NOMO-1 (cell line): ENCODE measurements at regions not wholly inside any gene's neighbourhood (a gene's known extent, or its start where the extent isn't known, plus 50 kb on each side); places are given as distances from the start of the nearest gene placed in this dataset.
"Not testable (repeated sequence)": the region's sequence is repeated elsewhere in the genome, so short reads cannot be mapped to it uniquely, and the experiment has no call there.

Source experiments
- DNase-seq, 2 experiments: peaks; one replicate each; lab custom pipeline; 2025; ENCODE audit not compliant: unreplicated experiment in 2 of 2; lab: John Stamatoyannopoulos, UW

DNA sequence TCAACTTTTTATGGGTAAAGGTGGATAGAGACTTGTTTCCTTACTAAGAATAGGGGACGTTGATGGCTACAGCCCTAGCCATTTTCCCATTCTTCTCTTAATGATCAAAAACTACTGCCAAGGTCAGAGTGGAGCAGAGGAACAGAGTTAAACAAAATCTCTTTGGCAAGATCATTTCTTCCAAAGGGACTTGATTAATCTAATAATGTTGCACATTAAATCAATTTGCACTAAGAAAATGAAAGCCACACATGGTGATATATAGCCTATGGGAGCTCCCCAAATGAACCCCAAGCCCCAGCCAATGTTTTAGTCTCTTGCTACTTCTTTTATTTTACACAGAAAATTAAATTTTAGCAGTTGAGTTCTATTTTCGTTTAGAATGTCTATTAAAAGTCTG lies 954.5 kb upstream of the SOX9 start:
- DNase-seq: no peak

DNA sequence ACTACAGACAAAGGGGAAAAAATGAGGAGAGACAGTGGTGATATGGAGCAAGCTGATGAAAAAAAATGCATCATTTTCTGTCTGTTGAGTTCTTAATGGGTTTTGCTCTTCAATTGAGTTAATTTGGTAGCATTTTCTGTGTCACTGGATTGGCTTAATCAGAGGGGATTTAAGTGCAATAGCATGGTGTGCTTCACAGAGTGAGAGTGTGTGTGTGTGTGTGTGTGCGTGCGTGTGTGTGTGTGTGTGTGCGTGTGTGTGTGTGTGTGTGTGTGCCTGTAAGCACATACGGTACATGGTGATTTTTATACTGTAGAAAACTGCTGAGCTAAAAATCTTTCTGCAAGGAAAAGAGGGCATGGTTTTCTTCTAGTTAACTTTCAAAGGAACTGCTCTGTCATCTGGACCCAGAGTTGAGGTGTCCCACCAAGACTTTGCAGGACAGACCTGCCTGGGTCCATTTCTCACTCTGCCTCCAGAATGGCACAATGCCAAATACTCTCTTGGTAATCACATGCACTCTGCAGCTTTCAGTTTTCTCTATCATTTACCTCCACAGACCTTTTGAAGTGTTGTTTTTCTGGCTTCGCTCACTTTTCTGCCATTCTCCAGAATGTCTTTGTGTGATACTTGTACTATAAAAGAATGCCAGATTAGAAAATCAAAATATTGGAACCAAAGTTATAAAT lies 952.6 kb upstream of the SOX9 start:
- no peak for DNase-seq

DNA sequence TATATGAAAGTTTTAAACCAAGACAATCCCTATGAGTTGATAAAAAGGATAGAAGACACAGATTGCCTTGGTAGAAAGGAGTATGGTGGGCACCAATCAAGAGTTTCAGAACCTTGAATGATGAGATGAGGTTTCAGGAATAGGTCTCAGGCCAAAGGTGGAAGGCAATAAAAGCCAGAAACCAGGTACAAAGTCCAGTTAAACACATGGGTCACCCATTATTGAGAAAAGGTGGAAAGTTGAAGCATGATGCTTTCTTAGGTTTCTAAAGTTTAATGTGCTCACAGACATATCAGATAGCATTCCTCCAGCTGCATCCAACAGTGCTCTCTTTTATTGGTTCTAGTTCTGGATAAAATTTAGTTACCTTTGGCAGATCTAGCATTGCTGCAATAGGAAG lies 950.8 kb upstream of the SOX9 start:
- no peak for DNase-seq

DNA sequence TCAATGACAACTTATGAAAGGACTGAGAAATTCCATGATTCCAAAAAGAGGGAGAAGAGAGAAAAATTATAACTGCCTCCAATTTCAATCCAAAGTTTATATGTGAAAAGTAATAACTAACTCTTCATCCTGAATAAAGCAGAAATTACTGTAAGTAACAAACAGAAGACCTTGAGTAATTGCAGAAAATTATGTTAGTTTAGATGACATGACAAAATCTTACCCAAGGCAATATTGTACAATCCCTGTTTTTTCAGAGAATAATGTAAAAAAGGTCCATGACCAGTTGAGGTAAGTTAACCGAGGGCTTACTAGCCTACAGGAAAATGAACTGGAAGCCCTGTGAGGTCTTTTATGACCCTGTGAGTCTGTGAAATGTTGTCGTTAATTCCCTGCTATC lies 949.5 kb upstream of the SOX9 start:
- DNase-seq: no peak

- DNase-seq: no peak
Measured at GRCh38 chr17:71173991-71174390, 946.8 kb upstream of the SOX9 start.

- no peak for DNase-seq
Measured at GRCh38 chr17:71176331-71176730, 944.5 kb upstream of the SOX9 start.

- DNase-seq: no peak
Measured at GRCh38 chr17:71176928-71177443, 943.8 kb upstream of the SOX9 start.

DNA sequence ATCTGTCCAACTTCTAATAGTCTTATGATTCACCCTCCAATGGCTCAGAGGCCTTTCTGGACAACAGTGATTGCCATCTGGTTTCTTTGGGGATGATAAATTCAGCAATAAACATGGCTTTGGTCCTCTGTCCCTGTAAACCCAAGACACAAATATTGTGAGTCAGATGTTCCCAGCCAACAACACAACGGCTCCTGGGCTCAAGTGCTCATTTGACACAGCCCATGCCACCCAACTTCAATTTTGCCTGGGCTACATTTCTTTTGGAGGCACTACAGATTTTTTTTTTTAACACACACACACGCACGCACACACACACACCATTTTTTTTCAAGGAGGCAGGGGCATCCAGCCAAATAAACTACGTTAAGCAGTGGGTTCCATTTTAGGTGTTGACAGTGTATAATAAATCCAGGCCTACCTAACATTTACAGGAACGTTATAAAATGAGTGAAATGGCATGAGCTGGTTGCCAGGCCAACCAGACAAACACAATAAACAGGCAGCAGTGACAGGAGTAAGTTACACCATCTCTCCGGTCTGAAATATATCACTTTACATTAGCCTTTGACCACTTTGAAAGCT lies 939.9 kb upstream of the SOX9 start:
- no peak for DNase-seq

DNA sequence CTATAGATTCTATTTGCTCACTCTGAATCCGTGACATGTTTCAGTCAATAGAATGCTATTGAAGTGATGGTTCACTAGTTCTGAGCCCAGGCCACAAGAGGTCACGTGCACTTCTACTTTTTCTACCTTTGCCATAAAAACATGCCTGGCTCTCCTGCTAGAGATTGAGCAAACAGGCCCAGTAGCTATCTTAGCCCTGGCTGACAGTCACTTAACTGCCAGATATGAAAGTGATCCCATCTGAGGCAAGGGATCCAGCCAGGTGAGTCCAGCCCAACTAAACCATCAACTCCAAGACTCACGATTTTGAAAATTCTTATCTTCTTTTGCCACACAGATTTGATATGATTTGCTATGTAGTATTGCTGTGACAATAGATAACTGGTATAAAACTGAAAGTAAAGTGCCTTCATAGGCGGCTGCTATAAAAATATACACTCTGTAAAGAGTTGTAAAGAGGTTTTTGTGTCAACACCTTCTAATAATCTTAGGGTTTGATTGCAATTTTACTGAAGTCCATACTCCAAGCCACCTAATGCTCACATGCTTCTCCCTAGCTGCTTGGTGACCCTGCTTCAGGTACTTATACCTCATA lies 937.7 kb upstream of the SOX9 start:
- DNase-seq: no peak

DNA sequence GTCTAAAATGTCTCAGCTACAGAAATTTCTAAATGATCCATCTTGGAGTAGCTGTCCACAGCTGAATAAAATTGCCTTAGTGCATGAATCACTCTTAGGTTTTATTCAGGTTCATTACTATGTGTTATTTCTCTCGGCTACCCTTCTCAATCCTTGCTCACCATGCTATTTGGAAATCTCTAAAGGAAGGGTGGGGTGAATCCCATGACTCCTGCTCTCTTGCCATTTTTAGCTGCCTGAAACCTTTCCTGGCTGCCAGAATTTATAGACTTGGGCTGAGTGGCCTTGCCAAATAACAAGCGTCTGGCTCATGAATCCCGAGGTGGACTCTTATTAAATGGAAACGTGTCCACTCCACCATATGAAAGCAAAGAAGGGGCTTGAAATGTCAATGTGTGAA lies 936.1 kb upstream of the SOX9 start:
- DNase-seq: no peak

- no peak for DNase-seq
Measured at GRCh38 chr17:71187145-71187878, 933.5 kb upstream of the SOX9 start.

DNA sequence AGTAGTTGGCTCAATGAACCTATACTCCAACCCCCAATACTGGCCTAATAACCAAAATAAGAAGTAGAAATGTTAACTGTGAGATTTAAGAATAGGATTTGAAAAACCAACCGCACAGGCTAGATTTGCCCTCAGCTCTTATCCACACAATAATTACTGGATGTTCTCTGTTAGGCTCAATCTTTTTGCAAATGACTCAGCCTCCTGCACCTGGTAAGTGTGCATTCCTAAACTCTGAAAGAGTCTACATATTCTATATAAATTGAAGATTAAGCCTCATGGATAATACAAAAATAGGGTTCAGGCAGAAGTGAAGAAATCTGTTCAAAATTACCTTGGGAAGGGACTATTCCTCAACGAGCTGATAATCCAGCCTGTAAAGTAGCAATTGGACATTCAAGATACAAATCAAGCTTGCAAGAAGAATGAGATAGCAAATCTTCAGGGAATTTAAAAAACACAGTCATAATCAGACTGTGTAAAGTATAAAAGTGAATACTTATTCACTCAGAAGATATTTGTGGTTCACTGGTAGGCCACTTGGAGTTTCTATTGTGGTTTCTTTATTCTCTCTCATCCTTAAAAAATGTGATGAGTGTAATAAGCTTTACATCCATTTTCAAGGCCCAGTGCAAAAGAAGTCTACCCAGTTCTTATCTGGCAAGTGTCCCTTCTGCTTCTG lies 931.9 kb upstream of the SOX9 start:
- DNase-seq: no peak

- DNase-seq: no peak
Measured at GRCh38 chr17:71189493-71189831, 931.4 kb upstream of the SOX9 start.

- no peak for DNase-seq
Measured at GRCh38 chr17:71192039-71192555, 928.7 kb upstream of the SOX9 start.

GRCh38 chr17:71192848-71193247 lies 928.0 kb upstream of the SOX9 start:
- DNase-seq: no peak

GRCh38 chr17:71200597-71200996 lies 920.2 kb upstream of the SOX9 start:
- DNase-seq: no peak

GRCh38 chr17:71201639-71202038 lies 919.2 kb upstream of the SOX9 start:
- no peak for DNase-seq

DNA sequence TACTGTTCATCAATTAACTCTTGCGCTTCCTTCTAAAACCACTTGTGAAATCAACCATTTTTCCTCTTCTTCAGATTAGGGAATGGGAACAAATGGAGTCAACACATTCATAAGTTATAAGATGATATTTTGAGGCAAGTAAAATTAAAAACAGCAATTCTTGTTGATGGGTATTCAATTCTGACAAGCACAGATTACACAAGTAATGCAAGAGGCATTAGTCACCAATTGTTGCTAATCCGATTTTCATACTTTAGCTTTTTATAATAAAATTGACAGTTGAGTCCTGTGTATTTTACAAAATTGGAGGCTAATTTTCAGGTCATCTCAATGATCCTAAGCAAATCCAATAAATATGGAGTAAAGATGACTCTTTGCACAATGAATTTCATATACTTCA lies 918.4 kb upstream of the SOX9 start:
- no peak for DNase-seq

DNA sequence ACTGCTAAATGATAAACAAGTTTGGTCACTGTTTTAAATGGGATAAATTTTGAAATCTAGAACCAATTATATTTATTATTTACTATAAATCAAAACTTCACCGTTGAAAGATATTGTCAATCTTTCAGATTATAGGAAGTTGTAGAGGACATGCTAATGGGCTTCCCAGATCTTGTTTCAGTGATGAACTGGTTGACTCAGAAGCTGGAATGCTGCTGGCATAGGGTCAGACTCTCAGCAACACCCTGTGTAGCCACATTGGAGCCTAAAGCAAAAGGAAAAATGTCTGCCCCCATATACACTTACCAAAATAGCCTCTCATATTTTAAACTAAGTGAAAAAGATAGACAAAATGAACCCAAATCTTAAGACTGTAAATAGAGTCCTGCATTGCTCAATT lies 916.9 kb upstream of the SOX9 start:
- DNase-seq: no peak

DNA sequence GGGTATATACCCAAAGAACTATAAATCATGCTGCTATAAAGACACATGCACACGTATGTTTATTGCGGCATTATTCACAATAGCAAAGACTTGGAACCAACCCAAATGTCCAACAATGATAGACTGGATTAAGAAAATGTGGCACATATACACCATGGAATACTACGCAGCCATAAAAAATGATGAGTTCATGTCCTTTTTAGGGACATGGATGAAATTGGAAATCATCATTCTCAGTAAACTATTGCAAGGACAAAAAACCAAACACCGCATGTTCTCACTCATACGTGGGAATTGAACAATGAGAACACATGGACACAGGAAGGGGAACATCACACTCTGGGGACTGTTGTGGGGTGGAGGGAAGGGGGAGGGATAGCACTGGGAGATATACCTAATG lies 914.9 kb upstream of the SOX9 start:
- DNase-seq: not testable (repeated sequence)

- no peak for DNase-seq
Measured at GRCh38 chr17:71208111-71208704, 912.6 kb upstream of the SOX9 start.
